OCI-LY3 (cell line): ENCODE measurements at regions not wholly inside any gene's neighbourhood (a gene's known extent, or its start where the extent isn't known, plus 50 kb on each side); places are given as distances from the start of the nearest gene placed in this dataset.
A peak's percentile ranks its signal among the peaks of the same experiment; 100 is the strongest.

Source experiments
- H2AFZ ChIP-seq: fragments of 200-600, 300-600 bp; shearing (Covaris generic); 2 replicates; pipeline ENCODE4 v1.6.0; 2014; ENCODE audit warnings: antibody characterized with exemption, low read depth, low read length
- H3K27ac ChIP-seq: fragments of 200-600, 300-600 bp; sonication (generic); 2 replicates; pipeline ENCODE4 v1.5.1; 2014; ENCODE audit warnings: mild to moderate bottlenecking, low read length, moderate library complexity, mixed read lengths
- H3K27me3 ChIP-seq: fragments of 200-600, 300-600 bp; sonication (generic); 2 replicates; pipeline ENCODE4 v1.6.1; 2014; ENCODE audit warnings: low read depth, low read length, mixed read lengths
- H3K36me3 ChIP-seq: fragments of 200-600, 300-600 bp; sonication (generic); replicated peaks from 2 replicates; pipeline ENCODE3; 2014; ENCODE audit warnings: low read depth, low read length, mixed read lengths
- H3K4me1 ChIP-seq: fragments of 300-600, 200-600 bp; sonication (generic); 2 replicates; pipeline ENCODE4 v1.6.1; 2014; ENCODE audit warnings: low read length, mixed read lengths
- H3K4me2 ChIP-seq: fragments of 200-600, 300-600 bp; sonication (generic); 2 replicates; pipeline ENCODE4 v1.6.1; 2014; ENCODE audit warnings: low read length, mixed read lengths
- H3K4me3 ChIP-seq: fragments of 300-600, 200-600 bp; sonication (generic); 2 replicates; pipeline ENCODE4 v1.5.1; 2014; ENCODE audit warnings: antibody characterized with exemption, mild to moderate bottlenecking, low read length, moderate library complexity
- H3K79me2 ChIP-seq: fragments of 300-600, 200-600 bp; shearing (Covaris generic); 2 replicates; pipeline ENCODE4 v1.6.1; 2014; ENCODE audit warnings: mild to moderate bottlenecking, low read length, mixed read lengths
- H3K9ac ChIP-seq: fragments of 300-600, 200-600 bp; shearing (Covaris generic); 2 replicates; pipeline ENCODE4 v1.6.0; 2014; ENCODE audit warnings: mild to moderate bottlenecking, low read length, moderate library complexity
- H3K9me3 ChIP-seq: fragments of 200-600, 300-600 bp; shearing (Covaris generic); 2 replicates; pipeline ENCODE4 v1.6.1; 2014; ENCODE audit warnings: low read length, mixed read lengths; ENCODE audit not compliant: insufficient read depth
- H4K20me1 ChIP-seq: fragments of 200-600, 300-600 bp; sonication (generic); 2 replicates; pipeline ENCODE4 v1.6.1; 2016; ENCODE audit warnings: low read length, mixed read lengths; ENCODE audit not compliant: insufficient read depth
- EZH2phosphoT487 ChIP-seq: fragments of 200-600 bp; shearing (Covaris generic); IDR thresholded peaks from 2 replicates; pipeline ENCODE4 v1.6.1; 2018; ENCODE audit warnings: antibody characterized with exemption, mixed run types, low read depth
- TF ChIP-seq, protein P1 (sequence below): fragments of 200-600, 300-600 bp; sonication (generic); IDR thresholded peaks from 2 replicates; pipeline ENCODE4 v1.5.1; 2014; ENCODE audit warnings: antibody characterized with exemption, low read length, low read depth

- H3K4me2 ChIP-seq = peak overlapping the region; percentile 53
- no peak for TF ChIP-seq EZH2phosphoT487
- TF ChIP-seq, protein P1, sequence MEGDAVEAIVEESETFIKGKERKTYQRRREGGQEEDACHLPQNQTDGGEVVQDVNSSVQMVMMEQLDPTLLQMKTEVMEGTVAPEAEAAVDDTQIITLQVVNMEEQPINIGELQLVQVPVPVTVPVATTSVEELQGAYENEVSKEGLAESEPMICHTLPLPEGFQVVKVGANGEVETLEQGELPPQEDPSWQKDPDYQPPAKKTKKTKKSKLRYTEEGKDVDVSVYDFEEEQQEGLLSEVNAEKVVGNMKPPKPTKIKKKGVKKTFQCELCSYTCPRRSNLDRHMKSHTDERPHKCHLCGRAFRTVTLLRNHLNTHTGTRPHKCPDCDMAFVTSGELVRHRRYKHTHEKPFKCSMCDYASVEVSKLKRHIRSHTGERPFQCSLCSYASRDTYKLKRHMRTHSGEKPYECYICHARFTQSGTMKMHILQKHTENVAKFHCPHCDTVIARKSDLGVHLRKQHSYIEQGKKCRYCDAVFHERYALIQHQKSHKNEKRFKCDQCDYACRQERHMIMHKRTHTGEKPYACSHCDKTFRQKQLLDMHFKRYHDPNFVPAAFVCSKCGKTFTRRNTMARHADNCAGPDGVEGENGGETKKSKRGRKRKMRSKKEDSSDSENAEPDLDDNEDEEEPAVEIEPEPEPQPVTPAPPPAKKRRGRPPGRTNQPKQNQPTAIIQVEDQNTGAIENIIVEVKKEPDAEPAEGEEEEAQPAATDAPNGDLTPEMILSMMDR = no peak
- H3K36me3 ChIP-seq = no peaks in the 10 kb centered on the region
- H3K27ac ChIP-seq = no peak overlapping the region
- peak overlapping the region; percentile 32 for H3K4me3 ChIP-seq
- H3K27me3 ChIP-seq = peaks cover 38% of the 10 kb centered on the region
- H3K79me2 ChIP-seq = no peaks in the 10 kb centered on the region
- H2AFZ ChIP-seq = no peak overlapping the region
- no peak overlapping the region for H3K9ac ChIP-seq
- H3K4me1 ChIP-seq = peaks cover 8% of the 10 kb centered on the region
- H3K9me3 ChIP-seq = no peaks in the 10 kb centered on the region
- no peaks in the 10 kb centered on the region for H4K20me1 ChIP-seq
These were observed 967.8 kb downstream of the TMEM121 start for GRCh38 chr14:106493962-106494823.

GRCh38 chr14:106500571-106500970, 974.2 kb downstream of the TMEM121 start:
- Histone ChIP-seq H3K9ac (no peak overlapping the region), H3K4me3 (no peak overlapping the region), H3K79me2 (no peaks in the 10 kb centered on the region), H4K20me1 (no peaks in the 10 kb centered on the region), H3K36me3 (no peaks in the 10 kb centered on the region), H3K27me3 (peaks cover 23% of the 10 kb centered on the region), H3K9me3 (no peaks in the 10 kb centered on the region), H3K27ac (no peak overlapping the region), H2AFZ (no peak overlapping the region), H3K4me1 (no peaks in the 10 kb centered on the region), H3K4me2 (no peak overlapping the region)
- TF ChIP-seq, protein P1 = no peak
- no peak for TF ChIP-seq EZH2phosphoT487

DNA sequence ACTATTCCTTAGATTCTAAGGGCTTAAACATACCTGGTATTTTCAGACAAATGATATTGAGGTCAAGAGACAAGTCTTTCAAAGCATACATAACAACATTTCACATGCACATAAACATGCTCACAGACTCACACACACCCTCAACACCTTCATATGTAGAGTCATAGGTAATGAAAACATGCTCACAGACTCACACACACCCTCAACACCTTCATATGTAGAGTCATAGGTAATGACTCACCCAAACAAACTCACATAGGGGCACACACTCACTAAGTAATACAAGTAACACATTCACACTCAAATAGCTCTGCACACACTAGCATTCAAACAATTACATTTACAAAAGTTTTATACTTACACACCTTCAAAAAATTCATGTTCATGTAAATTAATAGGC, 975.5 kb downstream of the TMEM121 start:
- Histone ChIP-seq H4K20me1 (no peaks in the 10 kb centered on the region), H3K9ac (no peak overlapping the region), H2AFZ (no peak overlapping the region), H3K27ac (no peak overlapping the region), H3K9me3 (no peaks in the 10 kb centered on the region), H3K4me3 (no peak overlapping the region), H3K36me3 (no peaks in the 10 kb centered on the region), H3K4me2 (no peak overlapping the region), H3K27me3 (peaks cover 34% of the 10 kb centered on the region), H3K79me2 (no peaks in the 10 kb centered on the region), H3K4me1 (no peaks in the 10 kb centered on the region)
- no peak for TF ChIP-seq EZH2phosphoT487
- TF ChIP-seq, protein P1 = no peak

DNA sequence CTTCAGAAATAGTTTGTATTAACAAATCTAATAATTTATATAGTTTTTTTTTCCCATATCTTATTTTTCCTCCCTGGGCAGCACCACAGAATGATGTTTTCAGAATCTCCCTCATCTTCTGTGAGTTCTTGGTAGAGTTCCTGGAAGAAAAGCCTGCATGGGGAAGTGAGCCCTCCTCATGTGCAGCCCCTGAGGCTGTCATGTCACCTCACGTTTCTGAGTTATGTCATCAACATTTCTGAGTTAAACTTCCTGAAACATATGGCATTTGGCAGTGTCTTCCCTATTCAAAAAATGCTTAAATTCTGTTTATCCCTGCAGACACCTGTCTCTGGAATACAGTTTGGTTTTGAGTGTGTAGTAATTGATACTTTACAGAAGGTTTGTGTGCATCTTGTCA, 979.0 kb downstream of the TMEM121 start:
- no peaks in the 10 kb centered on the region for H4K20me1 ChIP-seq

More for the DNA sequence above, 979.0 kb downstream of the TMEM121 start:
- TF ChIP-seq, protein P1 = no peak
- no peak for TF ChIP-seq EZH2phosphoT487
- H3K4me3 ChIP-seq = no peak overlapping the region
- H3K4me2 ChIP-seq = no peak overlapping the region
- H3K27me3 ChIP-seq = peaks cover 64% of the 10 kb centered on the region
- H2AFZ ChIP-seq = no peak overlapping the region
- H3K9me3 ChIP-seq = no peaks in the 10 kb centered on the region
- H3K9ac ChIP-seq = no peak overlapping the region
- H3K27ac ChIP-seq = no peak overlapping the region
- H3K4me1 ChIP-seq = no peaks in the 10 kb centered on the region
- H3K36me3 ChIP-seq = no peaks in the 10 kb centered on the region
- no peaks in the 10 kb centered on the region for H3K79me2 ChIP-seq
